ENCODE measurements at regions not wholly inside any gene's neighbourhood (a gene's known extent, or its start where the extent isn't known, plus 50 kb on each side); places are given as distances from the start of the nearest gene placed in this dataset.

DNA sequence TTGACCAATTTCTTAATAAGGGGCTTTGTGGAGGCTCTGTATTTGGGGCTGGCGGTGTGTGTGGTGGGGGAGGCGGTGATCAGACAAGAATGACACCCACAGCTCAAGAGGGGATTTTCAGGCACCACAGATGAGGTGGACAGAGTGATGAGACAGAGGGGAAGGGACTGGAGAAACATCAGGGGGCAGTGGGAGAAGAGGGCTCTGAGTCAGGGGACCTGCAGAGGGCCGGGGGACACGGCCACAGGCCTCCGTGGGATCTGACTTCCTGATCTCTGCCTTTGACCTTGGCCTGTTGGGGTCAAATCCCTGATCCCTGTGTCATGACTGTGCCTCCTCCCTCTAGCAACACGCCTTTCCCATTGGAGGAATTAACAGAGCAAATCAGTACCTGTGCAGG, 197.7 kb downstream of the C9orf50 start:
- Histone ChIP-seq H3K4me1 (ENCODE audit: control insufficient read depth in 3 of 3, insufficient read depth in 3 of 3, low read length in 3 of 3) (no peaks in the 10 kb centered on the region), H3K27me3 (ENCODE audit: control insufficient read depth in 3 of 3, insufficient read depth in 3 of 3, low read length in 3 of 3) (no peaks in the 10 kb centered on the region), H3K36me3 (ENCODE audit: control insufficient read depth in 3 of 3, insufficient read depth in 3 of 3, low read length in 3 of 3) (no peaks in the 10 kb centered on the region), H3K9ac (ENCODE audit: low read depth in 1 of 3, low read length in 3 of 3) (no peak overlapping the region), H3K27ac (ENCODE audit: low read depth, low read length) (no peak overlapping the region), H3K9me3 (ENCODE audit: control insufficient read depth in 3 of 3, low read length in 3 of 3) (no peaks in the 10 kb centered on the region), H3K4me3 (ENCODE audit: low read length in 3 of 3) (no peak overlapping the region)

GRCh38 chr9:129422843-129423192, 198.1 kb downstream of the C9orf50 start:
- Histone ChIP-seq H3K36me3 (ENCODE audit: control insufficient read depth in 3 of 3, insufficient read depth in 3 of 3, low read length in 3 of 3) (no peaks in the 10 kb centered on the region), H3K9me3 (ENCODE audit: control insufficient read depth in 3 of 3, low read length in 3 of 3) (no peaks in the 10 kb centered on the region), H3K9ac (ENCODE audit: low read depth in 1 of 3, low read length in 3 of 3) (peak overlapping the region in 1 of 3 donors; percentile 33), H3K27me3 (ENCODE audit: control insufficient read depth in 3 of 3, insufficient read depth in 3 of 3, low read length in 3 of 3) (no peaks in the 10 kb centered on the region), H3K4me3 (ENCODE audit: low read length in 3 of 3) (no peak overlapping the region), H3K4me1 (ENCODE audit: control insufficient read depth in 3 of 3, insufficient read depth in 3 of 3, low read length in 3 of 3) (no peaks in the 10 kb centered on the region), H3K27ac (ENCODE audit: low read depth, low read length) (no peak overlapping the region)

GRCh38 chr9:129422032-129422842, 198.7 kb downstream of the C9orf50 start:
- H3K27ac ChIP-seq (ENCODE audit: low read depth, low read length) = no peak overlapping the region
- H3K27me3 ChIP-seq (ENCODE audit: control insufficient read depth in 3 of 3, insufficient read depth in 3 of 3, low read length in 3 of 3) = no peaks in the 10 kb centered on the region
- no peak overlapping the region for H3K4me3 ChIP-seq (ENCODE audit: low read length in 3 of 3)
- H3K4me1 ChIP-seq (ENCODE audit: control insufficient read depth in 3 of 3, insufficient read depth in 3 of 3, low read length in 3 of 3) = no peaks in the 10 kb centered on the region
- no peaks in the 10 kb centered on the region for H3K36me3 ChIP-seq (ENCODE audit: control insufficient read depth in 3 of 3, insufficient read depth in 3 of 3, low read length in 3 of 3)
- no peaks in the 10 kb centered on the region for H3K9me3 ChIP-seq (ENCODE audit: control insufficient read depth in 3 of 3, low read length in 3 of 3)
- H3K9ac ChIP-seq (ENCODE audit: low read depth in 1 of 3, low read length in 3 of 3) = peak overlapping the region in 1 of 3 donors; percentile 33

DNA sequence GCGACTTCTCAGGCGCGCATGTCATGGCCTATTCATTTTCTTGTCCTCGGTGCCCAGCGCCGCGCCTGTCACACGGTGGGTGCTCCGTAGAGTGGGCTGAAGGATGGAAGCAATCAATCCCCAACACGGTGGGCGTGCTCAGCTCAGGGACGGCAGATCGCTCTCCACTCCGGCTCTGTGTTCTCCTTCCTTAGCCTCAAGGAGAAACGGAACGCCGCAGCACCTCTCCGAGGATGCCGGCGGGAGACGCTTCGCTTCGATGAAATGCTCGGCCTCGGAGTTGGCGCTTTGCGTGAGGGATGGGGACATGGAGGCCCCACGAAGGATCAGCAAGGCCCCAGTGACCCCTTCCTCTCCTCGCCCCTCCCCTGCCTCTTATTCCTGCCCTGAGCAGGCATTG, 199.5 kb downstream of the C9orf50 start:
- H3K9me3 ChIP-seq (ENCODE audit: control insufficient read depth in 3 of 3, low read length in 3 of 3) = no peaks in the 10 kb centered on the region
- H3K4me1 ChIP-seq (ENCODE audit: control insufficient read depth in 3 of 3, insufficient read depth in 3 of 3, low read length in 3 of 3) = no peaks in the 10 kb centered on the region
- no peak overlapping the region for H3K9ac ChIP-seq (ENCODE audit: low read depth in 1 of 3, low read length in 3 of 3)
- no peaks in the 10 kb centered on the region for H3K36me3 ChIP-seq (ENCODE audit: control insufficient read depth in 3 of 3, insufficient read depth in 3 of 3, low read length in 3 of 3)
- H3K4me3 ChIP-seq (ENCODE audit: low read length in 3 of 3) = no peak overlapping the region
- no peak overlapping the region for H3K27ac ChIP-seq (ENCODE audit: low read depth, low read length)
- no peaks in the 10 kb centered on the region for H3K27me3 ChIP-seq (ENCODE audit: control insufficient read depth in 3 of 3, insufficient read depth in 3 of 3, low read length in 3 of 3)

GRCh38 chr9:129420721-129421120, 200.2 kb downstream of the C9orf50 start:
- no peaks in the 10 kb centered on the region for H3K36me3 ChIP-seq (ENCODE audit: control insufficient read depth in 3 of 3, insufficient read depth in 3 of 3, low read length in 3 of 3)
- H3K27me3 ChIP-seq (ENCODE audit: control insufficient read depth in 3 of 3, insufficient read depth in 3 of 3, low read length in 3 of 3) = no peaks in the 10 kb centered on the region
- H3K9me3 ChIP-seq (ENCODE audit: control insufficient read depth in 3 of 3, low read length in 3 of 3) = no peaks in the 10 kb centered on the region
- H3K9ac ChIP-seq (ENCODE audit: low read depth in 1 of 3, low read length in 3 of 3) = no peak overlapping the region
- no peak overlapping the region for H3K27ac ChIP-seq (ENCODE audit: low read depth, low read length)
- H3K4me1 ChIP-seq (ENCODE audit: control insufficient read depth in 3 of 3, insufficient read depth in 3 of 3, low read length in 3 of 3) = peaks cover 0 to 3% (median 0%) of the 10 kb centered on the region in 3 donors
- no peak overlapping the region for H3K4me3 ChIP-seq (ENCODE audit: low read length in 3 of 3)

DNA sequence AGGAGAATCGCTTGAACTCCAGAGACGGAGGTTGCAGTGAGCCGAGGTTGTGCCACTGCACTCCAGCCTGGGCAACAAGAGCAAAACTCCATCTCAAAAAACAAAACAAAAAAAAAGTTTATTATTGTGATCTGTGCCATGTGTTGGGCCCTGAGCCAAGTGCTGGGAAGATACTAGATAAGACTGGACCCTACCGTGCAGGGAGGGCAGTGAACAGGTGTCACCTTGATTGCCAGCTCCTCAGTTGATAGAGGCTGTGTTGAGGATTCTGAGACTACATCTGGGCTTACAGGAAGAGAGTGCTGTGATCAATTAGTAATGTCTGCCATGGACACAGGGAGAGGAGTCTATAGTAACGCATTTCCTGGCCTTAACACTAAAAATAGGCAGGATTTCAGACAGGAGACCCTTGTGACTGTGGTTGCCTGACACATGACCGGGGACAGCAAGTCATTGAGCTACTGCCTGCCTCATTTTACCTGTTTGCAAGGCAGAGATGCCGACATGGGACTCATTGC, 201.5 kb downstream of the C9orf50 start:
- Histone ChIP-seq H3K4me1 (ENCODE audit: control insufficient read depth in 3 of 3, insufficient read depth in 3 of 3, low read length in 3 of 3) (peaks cover 7 to 10% (median 9%) of the 10 kb centered on the region in 3 donors), H3K27me3 (ENCODE audit: control insufficient read depth in 3 of 3, insufficient read depth in 3 of 3, low read length in 3 of 3) (no peaks in the 10 kb centered on the region), H3K36me3 (ENCODE audit: control insufficient read depth in 3 of 3, insufficient read depth in 3 of 3, low read length in 3 of 3) (no peaks in the 10 kb centered on the region), H3K4me3 (ENCODE audit: low read length in 3 of 3) (no peak overlapping the region), H3K9me3 (ENCODE audit: control insufficient read depth in 3 of 3, low read length in 3 of 3) (no peaks in the 10 kb centered on the region), H3K27ac (ENCODE audit: low read depth, low read length) (no peak overlapping the region), H3K9ac (ENCODE audit: low read depth in 1 of 3, low read length in 3 of 3) (no peak overlapping the region)

- H3K4me1 ChIP-seq (ENCODE audit: control insufficient read depth in 3 of 3, insufficient read depth in 3 of 3, low read length in 3 of 3) = peaks cover 13 to 17% (median 15%) of the 10 kb centered on the region in 3 donors
- H3K9me3 ChIP-seq (ENCODE audit: control insufficient read depth in 3 of 3, low read length in 3 of 3) = no peaks in the 10 kb centered on the region
- no peaks in the 10 kb centered on the region for H3K27me3 ChIP-seq (ENCODE audit: control insufficient read depth in 3 of 3, insufficient read depth in 3 of 3, low read length in 3 of 3)
- H3K36me3 ChIP-seq (ENCODE audit: control insufficient read depth in 3 of 3, insufficient read depth in 3 of 3, low read length in 3 of 3) = no peaks in the 10 kb centered on the region
- no peak overlapping the region for H3K9ac ChIP-seq (ENCODE audit: low read depth in 1 of 3, low read length in 3 of 3)
- H3K27ac ChIP-seq (ENCODE audit: low read depth, low read length) = no peak overlapping the region
- H3K4me3 ChIP-seq (ENCODE audit: low read length in 3 of 3) = no peak overlapping the region
Measured at GRCh38 chr9:129418451-129418850, 202.4 kb downstream of the C9orf50 start.

DNA sequence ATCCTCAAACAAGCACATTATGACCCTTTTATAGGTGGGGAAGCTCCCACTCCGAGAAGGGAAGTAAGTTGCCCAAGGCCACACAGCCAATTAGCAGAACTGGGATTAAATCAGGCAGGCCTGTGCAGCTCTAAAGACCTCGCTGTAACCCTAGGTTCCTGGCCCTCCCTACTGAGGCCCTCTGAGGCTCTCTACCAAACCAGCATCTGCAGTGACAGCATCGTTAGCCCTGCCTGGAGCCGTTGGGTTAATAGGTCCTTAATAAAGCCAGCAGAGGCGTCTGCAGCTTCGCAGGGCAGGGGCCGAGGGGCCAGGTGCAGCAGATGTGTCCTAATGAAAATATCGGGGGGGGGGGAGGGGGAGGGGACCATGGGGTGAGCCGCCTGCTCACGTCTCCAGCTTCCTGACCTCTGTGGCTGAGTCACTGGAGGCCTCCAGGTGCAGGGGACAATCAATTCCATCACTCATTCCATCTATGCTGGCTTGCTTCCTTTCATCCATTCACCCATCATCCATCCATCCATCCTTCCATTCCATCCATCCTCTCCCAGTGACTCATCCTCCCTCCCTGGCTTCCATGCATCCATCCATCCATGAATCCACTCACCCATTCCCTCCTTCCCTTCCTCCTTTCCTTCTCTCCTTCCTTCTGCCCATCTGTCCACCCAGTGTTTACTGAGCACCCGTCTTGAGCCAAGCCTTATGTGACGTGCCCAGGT, 203.9 kb downstream of the C9orf50 start:
- Histone ChIP-seq H3K36me3 (ENCODE audit: control insufficient read depth in 3 of 3, insufficient read depth in 3 of 3, low read length in 3 of 3) (no peaks in the 10 kb centered on the region), H3K27ac (ENCODE audit: low read depth, low read length) (no peak overlapping the region), H3K4me1 (ENCODE audit: control insufficient read depth in 3 of 3, insufficient read depth in 3 of 3, low read length in 3 of 3) (peaks cover 19 to 24% (median 22%) of the 10 kb centered on the region in 3 donors), H3K4me3 (ENCODE audit: low read length in 3 of 3) (no peak overlapping the region), H3K27me3 (ENCODE audit: control insufficient read depth in 3 of 3, insufficient read depth in 3 of 3, low read length in 3 of 3) (no peaks in the 10 kb centered on the region), H3K9me3 (ENCODE audit: control insufficient read depth in 3 of 3, low read length in 3 of 3) (no peaks in the 10 kb centered on the region), H3K9ac (ENCODE audit: low read depth in 1 of 3, low read length in 3 of 3) (no peak overlapping the region)

DNA sequence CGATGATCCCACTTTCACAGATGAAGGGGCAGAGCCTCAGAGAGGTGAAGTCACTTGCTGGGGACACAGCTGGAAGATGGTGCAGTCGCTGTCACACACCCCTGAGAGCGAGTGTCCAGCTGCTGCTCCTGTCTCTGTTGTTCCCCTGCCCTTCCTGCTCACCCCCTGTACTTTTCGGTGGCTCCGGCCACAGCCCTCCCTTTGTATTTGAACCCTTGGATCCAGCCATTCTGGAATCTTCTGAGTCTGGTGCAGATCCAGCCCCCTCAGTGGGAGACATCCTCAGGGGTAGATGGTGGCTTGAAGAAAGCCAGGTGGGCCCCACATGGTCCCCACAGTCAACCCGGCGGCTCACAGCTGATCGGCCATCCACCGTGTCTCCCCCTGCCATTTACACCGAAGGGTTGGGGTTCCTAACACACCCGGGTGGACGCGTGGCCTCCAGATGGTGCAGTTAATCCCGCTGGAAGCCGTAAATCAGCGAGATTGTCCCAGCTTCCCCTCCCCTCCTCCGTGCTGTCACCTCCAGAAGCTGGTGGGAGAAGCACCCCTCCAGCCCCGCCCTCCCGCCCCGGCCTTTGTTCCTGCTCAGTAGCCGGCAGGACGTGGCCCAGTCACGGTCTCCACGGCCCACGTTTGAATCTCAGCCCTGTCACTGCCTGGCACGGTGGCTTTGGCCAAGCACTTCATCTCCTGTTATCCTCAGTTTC, 204.8 kb downstream of the C9orf50 start:
- no peak overlapping the region for H3K4me3 ChIP-seq (ENCODE audit: low read length in 3 of 3)
- H3K9ac ChIP-seq (ENCODE audit: low read depth in 1 of 3, low read length in 3 of 3) = no peak overlapping the region
- H3K27ac ChIP-seq (ENCODE audit: low read depth, low read length) = no peak overlapping the region
- peaks cover 24 to 25% (median 24%) of the 10 kb centered on the region in 3 donors for H3K4me1 ChIP-seq (ENCODE audit: control insufficient read depth in 3 of 3, insufficient read depth in 3 of 3, low read length in 3 of 3)
- H3K27me3 ChIP-seq (ENCODE audit: control insufficient read depth in 3 of 3, insufficient read depth in 3 of 3, low read length in 3 of 3) = no peaks in the 10 kb centered on the region
- H3K36me3 ChIP-seq (ENCODE audit: control insufficient read depth in 3 of 3, insufficient read depth in 3 of 3, low read length in 3 of 3) = no peaks in the 10 kb centered on the region
- H3K9me3 ChIP-seq (ENCODE audit: control insufficient read depth in 3 of 3, low read length in 3 of 3) = no peaks in the 10 kb centered on the region

All from skeletal muscle tissue (tissue), 3 donors.